ENCODE measurements at regions not wholly inside any gene's neighbourhood (a gene's known extent, or its start where the extent isn't known, plus 50 kb on each side); places are given as distances from the start of the nearest gene placed in this dataset.

DNA sequence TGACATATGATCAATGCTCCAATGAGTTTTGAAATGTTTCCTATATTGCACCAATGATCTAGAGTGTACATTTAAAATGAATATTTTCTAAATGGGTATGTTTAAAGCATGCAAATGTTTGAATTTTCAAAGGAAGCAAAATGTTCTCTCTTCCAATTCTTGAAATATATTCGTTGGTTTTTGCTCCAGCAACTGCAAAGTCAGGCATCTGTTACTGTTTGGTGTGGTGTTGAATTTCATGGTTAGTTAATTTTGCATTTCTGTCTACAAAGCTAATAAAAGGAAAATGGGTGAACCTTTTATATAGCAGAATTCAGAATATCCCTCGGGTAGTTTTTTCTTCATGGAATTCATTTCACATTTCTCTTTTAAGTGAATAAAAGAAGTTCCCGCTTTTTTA, 1018.3 kb downstream of the GRIK2 start:
- DNase-seq (ENCODE audit: low read depth in 3 of 3): no peak

DNA sequence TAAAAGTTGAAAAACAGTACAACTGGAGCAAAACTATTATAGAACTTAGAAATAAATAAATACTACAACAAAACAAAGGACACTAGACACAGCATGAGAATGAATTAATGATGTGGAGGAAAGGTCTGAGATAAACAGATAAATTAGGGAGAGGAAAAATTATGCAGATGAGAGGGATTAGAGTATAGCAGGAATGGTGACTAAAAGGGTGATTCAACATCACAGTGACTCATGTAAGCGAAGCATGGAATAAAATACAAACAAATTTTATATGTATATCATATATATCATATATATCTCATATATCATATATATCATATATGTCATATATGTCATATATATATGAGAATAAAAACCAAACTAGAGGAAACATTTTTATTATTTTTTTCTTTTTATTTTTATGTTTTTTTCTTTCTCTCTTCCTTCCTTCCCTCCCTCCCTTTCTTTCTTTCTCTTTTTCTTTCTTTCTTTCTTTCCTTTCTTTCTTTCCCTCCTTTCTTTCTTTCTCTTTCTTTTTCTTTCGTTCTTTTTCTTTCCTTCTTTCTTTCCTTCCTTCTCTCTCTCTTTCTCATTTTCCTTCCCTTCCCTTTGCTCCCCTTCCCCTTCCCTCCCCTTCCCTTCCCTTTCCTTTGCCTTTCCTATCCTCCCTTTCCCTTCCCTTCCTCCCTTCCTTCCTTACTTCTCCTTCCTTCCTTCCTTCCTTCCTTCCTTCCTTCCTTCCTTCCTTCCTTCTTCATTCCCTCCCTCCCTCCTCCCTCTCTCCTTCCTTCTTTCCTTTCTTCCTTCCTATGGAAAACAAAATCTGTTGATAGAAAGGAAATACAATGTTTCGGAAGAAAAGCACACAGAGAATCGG, 1014.6 kb downstream of the GRIK2 start:
- DNase-seq (ENCODE audit: low read depth in 3 of 3): no peak

DNA sequence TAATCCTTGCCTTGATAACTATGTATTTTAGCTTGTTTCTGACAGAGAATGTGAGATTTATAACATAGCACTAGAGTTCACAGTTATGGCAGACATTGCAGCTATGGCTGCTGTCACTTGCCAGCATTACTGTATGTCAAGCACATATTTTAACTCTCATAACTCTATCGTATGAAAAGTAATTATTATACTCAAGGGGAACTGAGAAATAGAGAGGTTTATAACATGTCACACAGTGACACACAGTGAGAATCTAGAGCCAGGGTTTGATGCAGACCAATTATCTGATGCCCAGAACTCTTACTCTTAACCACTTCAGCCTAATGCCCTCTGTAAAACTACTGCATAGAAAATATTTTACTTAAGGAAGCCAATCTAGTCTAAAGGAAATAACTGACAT, 1012.4 kb downstream of the GRIK2 start:
- no peak for DNase-seq (ENCODE audit: low read depth in 3 of 3)

DNA sequence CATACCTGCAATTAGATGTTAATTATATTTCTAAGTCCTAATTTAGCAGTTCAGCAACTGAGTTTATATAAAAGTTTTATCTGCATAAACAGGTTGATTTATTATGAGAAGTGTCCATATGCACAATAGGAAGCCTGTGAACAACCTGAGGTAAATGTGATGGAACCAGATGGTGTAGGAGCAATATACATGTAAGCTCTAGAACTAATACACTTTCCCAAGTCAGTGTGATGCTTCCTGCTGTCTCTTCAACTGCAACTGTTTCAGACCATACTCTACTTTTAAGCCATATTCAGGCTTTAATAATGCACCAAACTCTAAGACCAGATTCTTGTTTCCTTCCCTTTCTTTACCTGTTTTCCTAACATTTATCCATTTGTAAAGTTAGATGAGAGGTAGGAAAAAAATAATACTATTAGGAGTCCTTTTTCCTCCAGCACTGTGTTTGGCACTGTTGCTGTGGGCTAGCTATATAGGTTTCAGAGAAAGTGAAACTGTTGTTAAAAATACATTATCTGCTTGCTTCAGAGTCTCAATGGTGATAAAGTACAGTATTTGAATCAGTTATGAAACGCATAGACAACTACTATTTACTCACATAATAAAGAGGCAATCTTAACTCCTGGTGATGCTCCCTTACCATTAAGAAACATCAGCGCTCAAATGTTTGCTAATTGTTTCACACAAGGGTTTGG, 1009.3 kb downstream of the GRIK2 start:
- DNase-seq (ENCODE audit: low read depth in 3 of 3): no peak

DNA sequence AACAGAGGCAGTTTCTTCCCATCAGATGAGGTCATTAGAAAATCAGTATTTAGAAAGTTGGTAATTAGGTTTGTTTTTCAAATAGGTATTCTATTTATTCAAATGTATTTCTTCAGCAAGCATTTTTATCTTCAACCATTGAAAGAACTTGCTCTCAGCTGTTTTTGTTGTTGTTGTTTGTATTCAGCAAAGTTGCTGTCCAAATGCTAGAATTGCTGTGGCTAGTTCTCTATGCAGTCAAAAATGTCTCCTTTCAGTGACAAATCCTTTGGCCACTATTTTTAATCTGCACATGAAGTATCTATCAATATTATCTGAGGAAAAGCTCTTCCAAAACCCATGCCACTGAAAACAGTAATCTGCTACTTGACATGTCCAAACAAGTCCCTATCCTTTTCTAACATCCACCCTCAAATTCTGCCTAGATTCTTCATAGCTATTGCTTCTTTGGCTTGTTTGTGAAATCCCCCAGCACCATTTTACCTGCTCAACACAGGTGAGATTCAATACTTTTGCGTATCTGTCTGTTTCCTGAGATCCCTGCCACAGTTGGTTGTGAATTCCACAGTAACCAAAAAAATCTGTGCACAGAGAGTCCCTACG, 1005.4 kb downstream of the GRIK2 start:
- DNase-seq (ENCODE audit: low read depth in 3 of 3): no peak

DNA sequence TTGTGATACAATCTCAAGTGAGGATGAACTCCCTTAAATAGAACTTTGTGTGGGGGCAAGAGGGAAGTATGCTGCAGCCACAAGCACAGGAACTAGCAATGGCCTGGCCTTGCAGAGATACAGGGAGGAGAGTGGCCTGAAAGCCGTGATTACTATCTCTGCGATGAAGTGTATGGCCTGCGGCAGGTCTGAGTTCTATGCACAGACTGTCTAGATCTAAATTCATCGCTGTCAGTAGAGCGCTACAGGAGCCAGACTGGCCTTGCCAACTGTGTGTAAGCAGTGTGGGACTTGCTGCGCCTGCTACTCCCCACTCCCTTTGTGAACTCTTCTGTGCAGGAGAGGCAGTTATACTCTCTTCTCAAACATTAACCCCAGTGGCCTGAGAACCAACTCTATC, 997.0 kb downstream of the GRIK2 start:
- DNase-seq (ENCODE audit: low read depth in 3 of 3): no peak

DNA sequence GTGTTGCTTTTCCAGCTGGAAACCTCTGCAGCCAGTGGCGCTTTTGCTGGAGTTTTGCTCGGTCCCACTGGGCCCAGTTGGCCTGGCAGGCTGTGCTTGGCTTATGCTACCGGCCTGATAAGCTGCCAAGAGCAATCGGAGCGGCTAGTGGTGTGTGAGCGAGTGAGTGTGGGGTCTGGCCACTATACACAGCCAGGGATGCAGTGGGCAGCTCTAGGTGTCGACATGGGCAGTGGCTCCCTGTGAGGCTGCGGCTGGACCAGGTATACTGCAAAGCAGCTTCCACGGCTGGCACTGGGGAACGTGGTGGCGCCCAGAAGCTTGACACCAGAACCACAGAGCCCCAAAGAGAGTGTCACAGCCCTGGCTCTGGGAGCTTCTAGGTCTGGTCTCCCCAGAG, 996.5 kb downstream of the GRIK2 start:
- DNase-seq (ENCODE audit: low read depth in 3 of 3): no peak

DNA sequence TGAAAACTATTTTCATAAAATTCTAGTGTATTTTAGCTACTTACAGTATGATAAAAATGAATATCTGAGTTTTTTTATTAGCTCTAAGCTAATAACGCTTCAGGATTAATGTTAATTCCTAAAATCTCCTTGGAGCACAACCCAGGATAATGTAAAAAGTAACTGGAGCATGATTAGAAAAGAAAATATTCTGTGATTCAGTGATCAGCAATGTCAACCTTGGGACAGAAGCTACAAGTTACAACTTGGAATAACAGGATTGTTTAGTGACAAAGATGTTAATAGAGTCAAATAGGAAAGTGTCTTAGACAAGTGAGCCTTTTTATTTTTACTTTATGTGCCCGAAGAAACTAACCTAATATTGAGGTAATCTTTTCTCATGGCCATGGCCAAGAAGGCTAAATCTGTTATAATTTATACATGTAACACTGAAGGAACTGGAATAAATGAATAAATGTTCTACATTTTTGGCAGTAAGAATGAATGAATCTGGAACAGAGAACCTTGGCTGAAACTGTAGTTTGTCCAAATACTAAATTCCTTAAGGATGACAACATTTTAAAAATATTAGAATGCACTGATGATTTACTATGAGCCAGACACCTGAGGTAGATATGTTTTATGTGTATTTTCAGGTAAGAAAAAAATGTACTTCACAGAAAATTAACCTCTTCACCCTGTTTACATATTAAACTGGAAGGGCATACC, 994.0 kb downstream of the GRIK2 start:
- no peak for DNase-seq (ENCODE audit: low read depth in 3 of 3)

DNA sequence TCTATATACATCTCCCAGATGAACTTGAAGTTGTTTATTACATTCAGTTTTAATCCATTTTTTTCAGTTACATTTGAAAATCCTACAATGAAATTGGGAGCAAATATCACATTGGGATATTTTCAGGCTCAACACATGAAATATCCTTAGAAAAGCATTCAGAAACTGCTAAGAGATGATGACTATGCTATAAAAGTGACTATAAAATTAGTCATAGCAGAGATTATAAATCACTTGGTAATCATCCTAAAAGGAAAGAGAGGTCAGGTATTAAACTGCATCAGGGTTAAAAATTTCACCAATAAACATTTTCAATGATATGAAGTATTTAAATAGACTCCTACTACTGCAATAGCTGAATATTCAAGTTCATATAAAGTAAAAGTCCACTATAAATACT, 987.7 kb downstream of the GRIK2 start:
- DNase-seq (ENCODE audit: low read depth in 3 of 3): no peak

DNA sequence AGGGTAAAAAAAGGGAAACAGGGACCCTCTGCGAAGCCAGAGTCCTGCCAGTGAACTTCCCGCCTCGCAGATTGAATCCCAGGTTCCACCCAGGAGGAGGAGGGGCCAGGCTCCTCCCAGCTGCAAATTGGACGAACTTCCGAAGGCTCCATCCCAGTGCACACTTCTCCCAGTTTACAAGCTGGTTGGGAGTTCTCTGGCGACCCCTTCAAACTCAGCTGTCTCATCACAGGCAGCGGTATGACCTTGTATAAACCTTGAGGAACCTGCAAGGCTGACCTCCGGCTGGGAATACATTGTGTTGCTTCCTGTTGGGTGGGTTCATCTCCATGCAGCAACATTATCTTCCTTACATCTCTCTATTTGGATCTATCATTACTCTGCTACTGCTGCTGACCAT, 962.7 kb downstream of the GRIK2 start:
- DNase-seq (ENCODE audit: low read depth in 3 of 3): no peak

DNA sequence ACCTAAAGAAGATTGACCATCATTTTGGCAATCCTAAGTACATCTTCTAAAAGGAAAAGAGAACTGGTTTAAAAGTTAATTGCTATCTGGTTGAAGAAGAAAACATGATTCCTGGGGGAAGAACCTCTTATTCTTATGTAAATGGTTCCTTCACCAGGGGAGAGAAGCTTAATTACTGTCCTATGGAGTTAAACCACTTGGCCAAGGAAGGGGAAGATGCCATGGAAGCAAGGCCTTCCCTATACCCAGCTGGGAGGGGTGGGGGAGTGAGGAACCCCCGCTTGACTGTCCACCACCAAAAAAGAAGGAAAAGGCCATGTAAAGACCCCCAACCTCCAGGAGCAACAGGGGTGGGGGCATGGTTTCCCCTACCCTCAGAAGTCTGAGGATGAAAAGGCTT, 962.1 kb downstream of the GRIK2 start:
- DNase-seq (ENCODE audit: low read depth in 3 of 3): no peak

DNA sequence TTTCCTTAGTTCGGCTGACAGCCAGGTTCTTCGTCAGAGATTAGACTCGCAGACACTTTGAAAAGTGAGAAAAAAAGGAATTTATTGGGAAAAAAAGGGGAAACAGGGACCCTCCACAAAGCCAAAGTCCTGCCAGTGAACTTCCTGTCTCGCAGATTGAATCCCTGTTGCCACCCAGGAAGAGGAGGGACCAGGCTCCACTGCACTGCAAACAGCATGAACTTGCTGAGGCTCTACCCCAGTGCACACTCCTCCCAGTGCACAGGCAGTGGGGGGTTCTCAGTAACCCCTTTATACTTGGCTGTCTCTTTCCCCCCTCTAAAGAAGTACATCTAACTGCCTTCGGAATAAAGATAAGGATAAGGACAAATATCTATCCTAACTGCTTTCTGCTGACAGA, 959.0 kb downstream of the GRIK2 start:
- no peak for DNase-seq (ENCODE audit: low read depth in 3 of 3)

DNA sequence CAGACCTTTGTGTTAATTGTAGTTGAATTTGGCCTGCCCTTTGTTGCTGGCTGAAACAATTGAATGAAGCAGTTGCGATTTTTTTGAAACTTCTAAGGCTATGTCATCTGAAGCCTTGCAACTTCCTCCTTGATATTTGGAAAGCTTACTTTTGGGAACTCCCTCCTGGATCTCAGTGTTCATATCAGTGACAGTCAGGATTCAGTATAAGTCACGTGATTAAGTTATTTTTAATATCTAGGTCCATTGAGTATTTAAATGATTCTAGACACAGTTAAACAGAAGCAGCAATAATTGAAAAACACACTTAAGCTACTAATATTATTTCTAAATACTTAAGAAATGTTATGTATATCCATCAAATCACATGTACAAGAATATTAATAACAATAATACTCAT, 951.3 kb downstream of the GRIK2 start:
- no peak for DNase-seq (ENCODE audit: low read depth in 3 of 3)

DNA sequence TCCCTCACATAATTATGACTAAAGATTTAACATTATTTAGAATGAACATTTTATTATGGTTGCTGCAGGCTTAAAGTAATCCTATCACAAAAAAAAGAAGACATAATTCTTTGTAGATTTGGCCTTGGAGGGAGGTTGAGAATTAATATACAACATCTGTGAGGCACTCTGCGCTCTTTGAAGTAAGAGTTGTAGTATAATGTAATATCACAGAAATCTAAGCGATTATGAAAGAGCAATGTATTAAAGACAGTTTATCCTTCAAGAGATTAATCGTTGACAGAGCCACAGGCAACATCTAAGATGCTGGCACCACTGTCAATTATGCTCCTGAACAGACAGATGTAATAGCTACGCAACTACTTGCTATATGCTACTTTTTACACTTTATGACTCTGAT, 946.8 kb downstream of the GRIK2 start:
- no peak for DNase-seq (ENCODE audit: low read depth in 3 of 3)

DNA sequence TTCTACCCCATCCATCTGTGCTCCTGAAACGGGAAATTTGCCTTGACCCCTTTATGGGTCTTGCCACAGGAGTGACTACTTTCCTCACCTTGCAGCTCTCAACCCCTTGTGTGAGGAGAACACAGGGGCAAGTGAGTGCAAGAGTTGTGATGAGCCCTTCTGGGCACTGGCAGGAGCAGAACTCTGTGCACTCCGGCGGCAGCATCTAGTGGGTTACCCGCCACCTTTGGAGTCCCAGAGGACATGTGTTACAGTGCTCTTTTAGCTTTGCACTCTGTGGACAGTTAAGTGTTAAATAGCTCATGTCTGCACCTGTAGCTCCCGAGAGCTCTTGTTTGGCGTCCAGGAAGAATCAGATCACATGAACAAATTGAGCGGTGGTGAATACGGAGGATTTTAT, 940.2 kb downstream of the GRIK2 start:
- no peak for DNase-seq (ENCODE audit: low read depth in 3 of 3)

DNA sequence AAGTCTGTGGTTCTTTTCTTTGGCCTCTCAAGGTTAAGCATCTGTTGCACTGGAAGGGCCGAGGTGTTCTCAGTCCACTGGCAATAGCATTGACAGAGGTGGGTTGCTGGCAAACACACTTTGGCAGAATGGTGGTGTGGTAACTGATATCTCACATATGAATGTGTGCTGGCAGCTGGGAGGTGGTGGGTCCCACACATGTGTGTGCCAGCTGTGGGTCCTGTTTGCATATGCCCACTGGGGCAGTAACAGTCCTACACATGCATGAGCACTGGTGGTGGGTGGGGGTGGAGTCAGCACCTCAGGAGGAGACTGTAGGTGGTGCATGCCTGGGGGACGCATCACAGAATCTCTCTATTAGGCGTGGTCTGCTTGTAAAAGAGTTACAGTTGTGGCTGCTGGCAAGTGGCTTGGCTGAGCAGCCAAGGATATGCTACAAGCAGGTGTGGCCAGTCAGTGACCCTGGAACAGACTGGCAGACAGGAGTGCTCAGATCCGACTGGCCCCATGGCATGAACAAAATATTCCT, 934.3 kb downstream of the GRIK2 start:
- no peak for DNase-seq (ENCODE audit: low read depth in 3 of 3)

DNA sequence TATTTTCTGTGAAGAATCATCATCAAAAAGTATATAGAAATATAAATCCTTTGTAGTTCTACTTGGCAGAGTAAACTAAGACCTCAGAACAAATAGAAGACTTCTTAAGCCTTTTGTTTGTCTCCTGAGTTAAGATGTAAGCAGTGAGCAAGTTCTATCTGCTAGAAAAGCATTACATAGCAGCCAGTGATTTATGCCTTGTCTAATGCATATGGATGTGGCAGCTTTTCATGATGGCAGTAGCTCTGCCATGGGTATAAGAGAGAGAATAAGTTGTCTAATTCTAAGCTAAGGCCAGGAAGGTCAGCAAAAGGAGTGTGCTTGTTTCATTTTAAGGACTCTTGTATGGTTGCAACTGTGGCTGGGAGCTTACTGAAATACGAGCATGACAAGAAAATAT, 920.2 kb downstream of the GRIK2 start:
- DNase-seq (ENCODE audit: low read depth in 3 of 3): no peak

DNA sequence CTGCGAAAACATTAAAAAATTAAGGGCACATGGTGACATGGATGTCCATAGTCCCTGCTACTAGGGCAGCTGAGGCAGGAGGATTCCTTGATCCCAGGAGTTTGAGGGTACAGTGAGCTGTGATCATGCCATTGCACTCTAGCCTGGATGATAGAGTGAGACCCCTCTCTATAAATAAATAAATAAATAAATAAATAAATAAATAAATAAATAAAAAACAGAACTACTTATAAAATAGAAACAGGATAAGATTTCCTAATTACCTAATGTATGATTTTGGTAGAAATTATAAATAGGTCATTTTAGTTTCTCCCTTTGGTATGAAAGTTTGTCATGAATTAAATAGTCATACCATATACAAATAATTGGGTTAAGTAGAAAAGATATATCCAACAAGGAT, 916.2 kb downstream of the GRIK2 start:
- DNase-seq (ENCODE audit: low read depth in 3 of 3): no peak

DNA sequence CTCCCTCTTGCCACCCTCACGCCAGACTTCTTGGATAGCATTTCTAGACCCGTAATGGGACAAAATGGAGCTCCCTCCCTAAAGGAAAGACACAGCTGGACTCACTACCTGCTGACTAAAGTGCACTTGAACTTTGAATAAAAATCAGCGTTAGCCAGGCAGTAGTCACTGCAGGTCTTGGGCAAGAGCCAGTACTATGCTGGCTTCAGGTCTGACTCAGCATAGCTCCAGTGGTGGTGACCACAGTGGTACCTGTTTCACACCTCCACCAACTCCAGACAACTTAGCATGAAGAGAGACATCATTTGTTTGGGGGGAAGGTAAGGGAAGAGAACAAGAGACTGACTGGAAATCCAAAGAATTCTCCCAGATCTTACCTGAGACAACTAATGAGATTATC, 906.8 kb downstream of the GRIK2 start:
- no peak for DNase-seq (ENCODE audit: low read depth in 3 of 3)

DNA sequence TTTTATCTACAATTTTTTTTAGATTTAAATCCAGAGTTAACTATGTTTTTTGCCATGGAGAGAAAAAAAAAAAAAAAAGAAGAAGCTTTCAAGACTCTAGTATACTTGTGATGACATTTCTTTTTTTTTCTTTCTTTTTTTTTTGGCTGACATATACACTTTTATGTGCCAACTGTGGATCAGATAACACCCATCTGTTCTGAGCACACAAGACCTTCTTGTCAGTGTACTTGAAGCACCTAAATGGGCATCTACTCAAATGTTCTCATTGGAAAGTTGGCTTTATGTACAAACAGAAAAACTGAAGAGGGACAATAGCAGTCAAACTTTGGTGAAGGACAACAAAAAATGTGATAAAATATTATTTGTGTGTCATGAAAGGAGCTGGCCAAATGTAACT, 904.5 kb downstream of the GRIK2 start:
- no peak for DNase-seq (ENCODE audit: low read depth in 3 of 3)
